Activated CD8-positive, alpha-beta memory T cell treated with anti-CD3 and anti-CD28 coated beads for 1 hour (primary cell): ENCODE measurements at regions not wholly inside any gene's neighbourhood (a gene's known extent, or its start where the extent isn't known, plus 50 kb on each side); places are given as distances from the start of the nearest gene placed in this dataset.

Experiments
- DNase-seq, 2 donors: peaks; one replicate each; pipeline ENCODE4 v3.0.0-alpha.2; 2020; ENCODE audit warnings: low read depth in 1 of 2; ENCODE audit errors: extremely low read depth in 1 of 2

DNA sequence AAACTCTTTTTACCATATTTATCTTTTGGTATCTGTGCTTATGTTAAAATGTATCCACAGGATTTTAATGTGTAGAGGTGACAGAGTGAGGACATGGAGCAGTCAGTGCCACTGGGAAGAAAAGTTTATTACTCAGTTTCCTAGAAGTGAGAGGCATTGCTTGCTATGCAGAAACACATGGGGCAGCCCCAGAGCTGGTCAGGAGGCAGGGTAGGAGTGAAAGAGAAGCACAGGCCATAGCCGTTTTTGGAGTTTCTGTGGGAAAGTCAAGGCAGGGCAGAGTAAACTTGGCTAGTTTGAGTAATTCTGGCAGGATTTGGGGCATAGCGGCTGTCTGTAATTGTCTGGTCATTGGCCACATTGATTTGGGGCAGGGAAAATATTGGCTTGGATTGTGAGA lies 370.9 kb downstream of the FGF9 start:
- no peak for DNase-seq

DNA sequence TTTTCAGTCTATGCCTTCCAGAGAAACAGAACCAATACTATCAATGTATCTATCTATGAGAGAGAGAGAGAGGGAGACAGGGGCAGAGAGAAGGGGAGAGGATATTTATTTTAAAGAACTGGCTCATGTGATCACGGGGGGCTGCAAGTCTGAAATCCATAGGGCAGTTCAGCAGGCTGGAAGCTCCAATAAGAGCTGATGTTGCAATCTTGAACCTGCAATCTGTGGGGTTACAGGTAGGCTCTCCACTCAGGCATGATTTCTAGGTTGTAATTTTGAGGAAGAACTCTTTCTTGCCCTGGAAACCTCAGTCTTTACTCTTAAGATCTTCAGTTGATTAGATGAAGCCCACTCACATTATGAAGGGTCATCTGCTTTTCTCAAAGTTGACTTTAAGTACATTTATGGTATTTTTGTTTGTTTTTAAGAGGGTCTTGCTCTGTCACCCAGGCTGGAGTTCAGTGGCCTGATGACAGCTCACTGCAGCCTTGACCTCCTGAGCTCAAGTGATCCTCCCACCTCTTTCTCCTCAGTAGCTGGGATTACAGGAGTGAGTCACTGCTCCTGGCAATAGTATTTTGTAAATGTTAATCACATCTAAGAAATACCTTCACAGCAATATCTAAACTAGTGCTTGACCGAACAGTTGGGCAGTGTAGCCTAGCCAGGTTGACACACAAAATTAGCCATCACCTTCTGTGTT lies 376.4 kb downstream of the FGF9 start:
- DNase-seq: no peak

- DNase-seq: no peak
Measured at GRCh38 chr13:22047785-22048104, 376.9 kb downstream of the FGF9 start.

DNA sequence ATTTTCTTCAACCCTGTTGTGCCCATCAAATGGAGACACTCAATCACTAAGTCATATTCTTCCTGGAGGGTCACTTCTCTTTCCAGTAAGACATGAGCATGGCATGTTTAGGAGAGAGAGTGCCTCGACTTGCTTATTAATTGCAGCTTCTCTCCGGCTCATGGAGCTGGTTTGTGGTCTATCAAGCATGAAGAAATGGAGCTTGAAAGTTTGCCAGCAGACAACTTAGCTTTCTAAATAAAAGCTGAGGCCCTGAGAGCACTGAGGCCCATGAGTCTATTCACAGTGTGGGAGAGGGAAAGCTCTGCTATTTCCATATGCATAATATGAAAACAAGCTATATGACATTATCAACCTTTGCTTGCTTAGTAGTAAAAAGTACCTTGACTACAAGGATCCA lies 378.5 kb downstream of the FGF9 start:
- DNase-seq: no peak

- no peak for DNase-seq
Measured at GRCh38 chr13:22050951-22051563, 380.2 kb downstream of the FGF9 start.

DNA sequence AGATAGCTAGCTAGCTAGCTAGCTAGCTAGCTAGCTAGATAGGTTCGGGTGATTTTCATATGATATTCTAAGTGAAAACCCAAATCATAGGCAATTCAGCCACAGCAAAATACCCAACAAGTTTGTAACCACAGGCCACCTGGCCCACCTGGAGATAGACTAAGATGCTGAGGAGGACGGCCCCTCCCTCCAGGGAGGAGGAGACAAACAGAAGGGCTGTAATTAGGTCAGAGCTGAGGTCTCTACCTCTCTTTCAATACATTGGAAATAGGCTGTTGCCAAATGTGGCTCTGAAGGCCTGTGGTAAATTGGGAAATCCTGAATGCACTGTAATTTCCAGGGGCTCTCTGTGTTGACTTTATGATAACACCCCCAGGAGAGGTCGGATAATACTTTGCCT lies 382.2 kb downstream of the FGF9 start:
- DNase-seq: no peak

GRCh38 chr13:22055259-22055658 lies 384.4 kb downstream of the FGF9 start:
- DNase-seq: no peak

DNA sequence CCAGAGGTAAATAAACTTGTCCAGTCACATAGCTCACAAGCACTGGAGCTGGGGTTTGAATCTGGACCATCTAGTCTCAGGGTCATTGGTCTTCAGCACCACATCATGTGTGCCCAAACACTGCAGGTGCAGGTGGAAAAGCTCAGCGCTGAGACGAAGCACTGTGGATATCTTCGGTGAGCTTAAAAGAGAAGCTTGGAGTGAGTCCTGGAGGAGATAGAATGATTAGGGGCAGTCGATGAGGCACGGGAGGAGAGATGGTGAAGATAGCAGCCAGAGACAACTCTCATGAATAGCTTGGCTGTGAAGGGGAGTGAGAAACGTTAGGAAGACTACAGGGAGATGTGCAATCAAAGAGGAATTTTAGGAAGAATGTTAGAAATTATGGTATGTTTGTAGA lies 389.3 kb downstream of the FGF9 start:
- no peak for DNase-seq

GRCh38 chr13:22061371-22061805 lies 390.5 kb downstream of the FGF9 start:
- peak in 1 of 2 donors; percentile 15 for DNase-seq

GRCh38 chr13:22061806-22062391 lies 391.0 kb downstream of the FGF9 start:
- DNase-seq: no peak

DNA sequence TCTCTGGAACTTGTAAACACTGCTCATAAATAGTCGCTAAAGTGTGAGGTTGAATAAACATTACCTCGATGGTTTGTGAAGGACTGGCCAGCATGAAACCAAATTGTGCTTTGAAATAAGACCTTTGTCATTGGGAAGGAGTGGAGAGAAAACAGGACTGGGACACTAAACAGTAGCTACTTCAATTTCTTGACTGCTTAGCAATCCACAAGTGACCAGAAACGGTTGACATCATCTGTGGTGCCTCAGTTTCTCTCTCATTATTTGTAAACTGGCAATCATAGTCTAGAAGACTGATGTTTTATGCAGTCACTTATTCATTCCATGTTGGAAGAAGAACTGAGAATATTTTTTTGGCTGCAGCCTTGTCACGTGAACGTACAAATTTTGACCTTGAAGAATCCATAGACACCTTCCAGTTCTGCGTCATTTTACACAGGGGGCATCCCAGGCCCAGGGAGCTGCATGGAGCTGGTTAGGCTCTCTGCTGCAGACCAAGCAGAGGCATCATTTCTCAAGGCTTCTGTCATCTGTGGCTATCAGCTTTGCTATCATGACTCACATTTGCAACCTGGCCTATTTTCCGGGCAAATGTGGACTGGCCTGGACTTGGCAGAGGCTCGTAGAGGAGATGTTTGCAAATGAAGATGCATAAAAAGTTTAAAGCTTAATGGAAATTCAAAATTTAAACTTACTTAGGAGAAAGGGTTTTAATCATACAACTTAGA lies 391.8 kb downstream of the FGF9 start:
- no peak for DNase-seq

GRCh38 chr13:22063416-22064124 lies 392.7 kb downstream of the FGF9 start:
- no peak for DNase-seq

- DNase-seq: no peak
Measured at GRCh38 chr13:22064854-22065620, 394.2 kb downstream of the FGF9 start.

DNA sequence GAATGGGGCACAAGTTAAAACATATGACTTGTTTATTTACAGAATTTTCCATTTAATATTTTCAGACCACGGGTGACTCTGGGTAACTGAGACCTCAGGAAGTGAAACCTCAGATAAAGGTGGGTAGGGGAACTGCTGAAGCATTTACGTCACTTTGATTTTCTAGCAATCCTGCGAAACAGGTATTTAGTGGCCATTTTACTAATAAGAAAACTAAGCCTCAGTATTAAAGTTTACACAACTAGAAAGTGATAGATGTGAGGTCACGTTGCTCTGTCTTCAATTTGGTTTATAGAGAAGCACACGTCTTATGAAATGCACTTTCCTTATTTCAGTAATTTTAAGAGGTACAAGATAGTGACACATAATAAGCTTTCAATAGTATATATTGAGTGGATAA lies 402.8 kb downstream of the FGF9 start:
- DNase-seq: no peak

DNA sequence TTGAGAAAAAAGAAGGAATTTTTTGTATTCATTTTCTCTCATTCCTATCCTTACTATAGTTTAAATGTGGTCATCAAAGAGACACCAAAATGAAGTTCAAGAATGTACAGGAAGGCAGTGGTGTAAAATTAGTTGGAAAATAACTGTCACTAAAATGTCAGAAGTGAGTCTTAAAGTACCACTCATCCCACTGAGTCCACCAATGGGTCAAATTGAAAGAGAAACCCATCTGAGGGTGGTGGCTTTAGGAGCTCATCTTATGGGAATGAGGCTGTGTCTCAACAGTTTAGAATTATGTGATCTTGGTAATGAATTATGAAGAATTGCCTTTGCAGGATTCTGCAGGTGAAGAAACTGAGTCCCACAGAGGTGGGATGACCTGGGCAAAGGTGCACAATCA lies 403.5 kb downstream of the FGF9 start:
- no peak for DNase-seq

- DNase-seq: no peak
Measured at GRCh38 chr13:22076658-22077057, 405.8 kb downstream of the FGF9 start.

DNA sequence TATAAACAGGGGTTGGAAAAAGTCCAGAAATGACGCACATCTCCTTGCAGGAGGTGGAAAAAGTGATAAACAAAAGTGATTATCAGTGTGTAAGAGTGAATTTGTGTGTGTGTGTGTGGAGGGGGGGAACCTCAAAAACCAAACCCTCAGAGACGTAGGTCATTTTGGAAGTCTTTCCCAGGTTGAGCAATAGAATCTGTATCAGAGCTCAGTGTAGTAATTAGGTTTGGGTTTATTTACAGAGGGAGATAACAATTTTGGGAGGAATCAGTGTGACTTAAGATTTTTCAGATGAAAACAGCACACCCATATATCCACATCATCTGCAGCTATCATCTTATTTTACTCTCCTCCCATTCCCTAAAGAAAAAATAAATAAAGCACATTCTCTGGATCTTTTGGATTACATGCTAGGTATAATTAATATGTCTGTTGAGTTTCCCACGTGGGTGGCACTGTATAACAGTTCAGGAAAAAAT lies 406.4 kb downstream of the FGF9 start:
- no peak for DNase-seq

DNA sequence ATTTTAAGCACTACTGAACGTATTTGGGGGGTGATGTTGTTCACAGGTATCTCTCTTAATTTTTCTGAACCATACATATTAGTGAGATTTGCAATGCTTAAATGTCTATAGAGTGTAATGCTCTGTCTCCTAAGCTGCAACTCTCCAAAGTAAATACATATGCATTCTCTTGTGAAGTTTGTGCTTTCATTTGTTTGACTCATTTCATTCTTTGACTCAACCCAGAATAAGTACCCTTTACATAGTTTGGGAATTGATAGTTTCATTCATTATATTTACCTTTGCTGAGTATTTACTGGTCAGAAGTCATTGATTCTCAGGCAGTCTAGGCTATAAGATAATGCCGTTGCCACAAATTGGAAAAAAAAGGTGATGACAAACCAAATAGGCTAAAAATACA lies 406.9 kb downstream of the FGF9 start:
- DNase-seq: no peak

- no peak for DNase-seq
Measured at GRCh38 chr13:22079961-22080360, 409.1 kb downstream of the FGF9 start.

- DNase-seq: no peak
Measured at GRCh38 chr13:22080832-22081231, 410.0 kb downstream of the FGF9 start.
